HG02981 (cell line): ENCODE measurements at regions not wholly inside any gene's neighbourhood (a gene's known extent, or its start where the extent isn't known, plus 50 kb on each side); places are given as distances from the start of the nearest gene placed in this dataset.

Source experiments
- ATAC-seq: cut with Tn5 transposase; IDR thresholded peaks from one replicate; pipeline ENCODE4 v1.9.1; 2021; ENCODE audit warnings: mild to moderate bottlenecking, moderate library complexity; ENCODE audit not compliant: unreplicated experiment

- no peak for ATAC-seq
These were observed 555.4 kb upstream of the CLINT1 start for GRCh38 chr5:158414333-158414762.

GRCh38 chr5:158413122-158413680 lies 554.3 kb upstream of the CLINT1 start:
- no peak for ATAC-seq

GRCh38 chr5:158410976-158411375 lies 552.0 kb upstream of the CLINT1 start:
- ATAC-seq, result no peak

- peak; percentile 69 for ATAC-seq
These were observed 550.6 kb upstream of the CLINT1 start for GRCh38 chr5:158409507-158409906.

GRCh38 chr5:158407824-158408195 lies 548.9 kb upstream of the CLINT1 start:
- no peak for ATAC-seq

- no peak for ATAC-seq
These were observed 548.2 kb upstream of the CLINT1 start for GRCh38 chr5:158406884-158407823.

- peak; percentile 82 for ATAC-seq
These were observed 539.6 kb upstream of the CLINT1 start for GRCh38 chr5:158398360-158399201.

- no peak for ATAC-seq
These were observed 538.3 kb upstream of the CLINT1 start for GRCh38 chr5:158397278-158397677.

- no peak for ATAC-seq
These were observed 535.2 kb upstream of the CLINT1 start for GRCh38 chr5:158394102-158394501.

GRCh38 chr5:158393457-158393856 lies 534.5 kb upstream of the CLINT1 start:
- no peak for ATAC-seq

- ATAC-seq, result no peak
These were observed 533.8 kb upstream of the CLINT1 start for GRCh38 chr5:158392753-158393152.

GRCh38 chr5:158390577-158390976 lies 531.6 kb upstream of the CLINT1 start:
- peak; percentile 87 for ATAC-seq

GRCh38 chr5:158389786-158390185 lies 530.8 kb upstream of the CLINT1 start:
- ATAC-seq, result no peak

GRCh38 chr5:158388021-158388420 lies 529.1 kb upstream of the CLINT1 start:
- ATAC-seq, result no peak

GRCh38 chr5:158387499-158387898 lies 528.6 kb upstream of the CLINT1 start:
- ATAC-seq, result no peak

GRCh38 chr5:158385982-158386381 lies 527.0 kb upstream of the CLINT1 start:
- no peak for ATAC-seq

GRCh38 chr5:158384535-158385481 lies 525.9 kb upstream of the CLINT1 start:
- no peak for ATAC-seq

- no peak for ATAC-seq
These were observed 524.5 kb upstream of the CLINT1 start for GRCh38 chr5:158383486-158383885.

GRCh38 chr5:158382473-158382872 lies 523.5 kb upstream of the CLINT1 start:
- ATAC-seq, result peak; percentile 98

GRCh38 chr5:158381614-158382160 lies 522.7 kb upstream of the CLINT1 start:
- no peak for ATAC-seq
